ENCODE measurements at regions not wholly inside any gene's neighbourhood (a gene's known extent, or its start where the extent isn't known, plus 50 kb on each side); places are given as distances from the start of the nearest gene placed in this dataset.

GRCh38 chr18:40863801-40864200, 1091.2 kb upstream of the PIK3C3 start:
- no peak for DNase-seq

- DNase-seq: no peak
Measured at GRCh38 chr18:40860189-40860588, 1094.8 kb upstream of the PIK3C3 start.

- no peak for DNase-seq
Measured at GRCh38 chr18:40855661-40856060, 1099.4 kb upstream of the PIK3C3 start.

DNA sequence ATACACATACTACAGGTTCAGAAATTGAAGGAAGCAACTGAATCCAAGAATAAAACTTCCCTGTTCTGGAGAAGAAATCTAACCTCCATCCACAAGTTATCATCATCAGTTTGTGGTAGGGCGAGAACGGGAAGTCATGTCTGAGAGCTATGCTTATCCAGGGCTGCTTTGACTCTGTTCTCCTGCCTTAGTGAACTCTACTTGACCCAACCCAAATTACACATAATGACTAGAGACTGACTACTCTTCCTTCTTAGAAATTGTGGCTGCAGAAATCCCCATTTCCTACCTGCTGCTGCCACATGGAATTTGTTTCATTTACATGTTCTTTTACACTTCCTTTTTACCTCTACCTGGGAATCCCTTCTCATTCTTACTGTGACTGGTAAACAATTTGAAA, 1102.6 kb upstream of the PIK3C3 start:
- DNase-seq: no peak

DNA sequence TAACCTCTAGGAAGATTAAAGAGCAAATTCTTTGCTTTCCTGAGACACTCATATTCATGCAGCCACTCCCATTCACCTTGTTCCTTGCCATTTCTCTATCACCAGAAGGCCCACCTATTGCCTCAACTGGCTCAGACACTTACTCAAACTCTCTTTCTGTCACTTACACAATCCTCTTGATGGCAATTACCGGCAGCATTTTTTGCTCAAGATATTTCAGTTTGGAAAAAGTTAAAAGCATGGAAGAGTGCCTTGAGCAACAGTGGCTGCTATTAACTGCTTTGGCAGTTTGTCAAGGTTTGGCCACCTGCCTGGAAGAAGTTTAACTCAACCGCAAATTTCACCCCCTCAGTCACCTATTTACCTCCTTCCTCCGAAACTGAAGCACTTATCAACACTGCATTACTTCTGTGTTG, 1104.0 kb upstream of the PIK3C3 start:
- DNase-seq: no peak

GRCh38 chr18:40849886-40850285, 1105.1 kb upstream of the PIK3C3 start:
- no peak for DNase-seq

DNA sequence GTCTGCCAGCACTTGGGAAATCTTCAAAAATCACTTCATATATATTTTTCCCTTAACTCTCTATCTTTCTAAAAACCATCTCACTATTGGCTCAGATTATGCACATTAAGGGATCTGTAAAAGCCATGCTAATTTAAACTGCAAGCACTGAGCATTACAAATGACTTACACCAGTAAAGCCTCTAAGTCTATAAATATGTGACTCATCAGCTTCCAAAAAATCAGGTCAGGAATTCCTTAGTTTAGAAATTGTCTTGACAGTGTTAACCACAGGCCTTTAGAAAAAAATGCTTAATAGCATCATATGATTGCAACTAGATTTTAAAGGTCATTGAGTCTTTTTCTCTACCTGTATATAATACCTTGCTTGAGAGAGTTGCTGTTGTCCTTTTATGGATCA, 1113.6 kb upstream of the PIK3C3 start:
- DNase-seq: no peak

DNA sequence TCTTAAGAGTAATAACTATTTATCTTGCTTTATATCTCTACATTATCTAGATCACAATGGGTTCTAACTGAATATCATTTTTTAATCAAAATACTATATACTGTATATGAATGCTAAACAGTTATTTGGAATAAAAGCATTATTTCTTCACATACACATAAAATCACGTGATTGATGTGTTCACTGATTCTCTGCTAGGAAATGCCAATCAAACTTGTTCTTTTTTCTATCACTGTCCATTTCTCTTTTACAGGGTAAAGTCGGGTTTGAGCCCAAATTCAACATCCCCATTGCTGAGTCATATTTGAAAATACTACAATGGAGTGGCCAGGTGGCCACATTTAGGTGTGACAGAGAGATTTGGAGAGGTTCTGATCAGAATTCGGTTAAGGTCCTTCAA, 1114.0 kb upstream of the PIK3C3 start:
- DNase-seq: no peak

- DNase-seq: no peak
Measured at GRCh38 chr18:40832362-40832761, 1122.7 kb upstream of the PIK3C3 start.

GRCh38 chr18:40824291-40824690, 1130.7 kb upstream of the PIK3C3 start:
- DNase-seq: no peak

DNA sequence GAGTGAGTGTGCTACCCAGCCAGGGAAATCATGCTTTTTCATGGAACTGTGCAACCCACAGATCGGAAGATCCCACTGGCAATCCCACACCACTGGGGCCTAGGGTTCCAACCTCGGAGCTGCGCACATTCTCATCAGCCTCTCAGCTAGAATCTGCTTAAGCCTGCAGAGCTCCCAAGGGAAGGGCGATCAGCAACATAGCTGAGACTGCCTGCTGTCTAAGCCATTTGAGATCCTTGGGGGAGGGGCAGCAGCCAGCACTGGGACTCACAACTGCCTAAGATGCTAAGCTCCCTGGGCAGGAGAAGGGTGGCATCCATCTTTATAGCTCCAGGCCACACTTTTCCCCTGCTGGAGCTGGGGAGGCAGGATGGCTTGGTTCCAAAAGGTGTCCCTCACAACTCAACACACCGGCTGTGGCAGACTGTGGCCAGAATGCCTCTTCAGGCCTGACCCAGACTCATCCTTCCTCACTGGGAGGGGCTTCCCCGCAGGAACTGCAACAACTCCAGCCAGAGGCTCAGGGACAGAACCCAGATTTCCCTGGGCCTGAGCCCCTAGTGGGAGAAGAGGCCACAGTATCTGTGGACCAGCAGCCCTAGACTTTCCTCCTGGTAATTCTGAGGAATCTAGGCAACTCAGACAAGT, 1133.3 kb upstream of the PIK3C3 start:
- DNase-seq: no peak

GRCh38 chr18:40812981-40813515, 1142.0 kb upstream of the PIK3C3 start:
- no peak for DNase-seq

- DNase-seq: no peak
Measured at GRCh38 chr18:40810372-40810771, 1144.7 kb upstream of the PIK3C3 start.

- no peak for DNase-seq
Measured at GRCh38 chr18:40789286-40789685, 1165.7 kb upstream of the PIK3C3 start.

DNA sequence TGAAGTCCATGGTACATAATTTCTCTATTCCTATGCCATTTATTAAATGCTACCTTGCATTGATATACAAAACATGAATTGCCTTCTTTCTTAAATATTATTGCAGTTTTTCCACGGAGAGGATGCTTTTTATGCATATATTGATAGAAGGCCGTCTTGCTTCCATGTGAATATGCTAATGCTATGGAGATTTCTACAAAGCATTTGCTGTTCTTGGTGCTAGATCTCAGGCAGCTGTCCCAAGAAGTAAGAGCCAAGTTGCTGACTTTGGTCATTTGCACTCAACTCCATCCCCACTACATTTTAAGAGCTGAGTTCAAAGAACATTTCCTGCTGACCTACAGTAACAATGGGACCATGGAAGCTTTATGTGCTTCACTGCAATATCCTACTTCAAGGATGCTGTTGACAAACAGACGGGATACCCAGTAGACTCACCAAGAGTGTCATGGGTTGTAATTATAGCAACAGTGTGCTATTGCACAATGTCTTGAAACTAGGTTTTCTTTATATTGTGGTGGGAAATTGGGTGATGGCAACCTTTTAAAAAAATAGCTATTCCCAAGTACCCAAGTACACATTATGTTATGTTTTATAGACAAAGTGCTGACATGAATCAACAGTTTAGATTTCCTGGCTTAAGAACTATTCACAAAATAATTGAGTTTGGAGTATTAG, 1172.4 kb upstream of the PIK3C3 start:
- no peak for DNase-seq

GRCh38 chr18:40769786-40770185, 1185.2 kb upstream of the PIK3C3 start:
- no peak for DNase-seq

- DNase-seq: no peak
Measured at GRCh38 chr18:40760251-40760650, 1194.8 kb upstream of the PIK3C3 start.

GRCh38 chr18:40754477-40754876, 1200.6 kb upstream of the PIK3C3 start:
- DNase-seq: peak in 1 of 2 experiments; percentile 1

GRCh38 chr18:40752316-40752715, 1202.7 kb upstream of the PIK3C3 start:
- DNase-seq: no peak

DNA sequence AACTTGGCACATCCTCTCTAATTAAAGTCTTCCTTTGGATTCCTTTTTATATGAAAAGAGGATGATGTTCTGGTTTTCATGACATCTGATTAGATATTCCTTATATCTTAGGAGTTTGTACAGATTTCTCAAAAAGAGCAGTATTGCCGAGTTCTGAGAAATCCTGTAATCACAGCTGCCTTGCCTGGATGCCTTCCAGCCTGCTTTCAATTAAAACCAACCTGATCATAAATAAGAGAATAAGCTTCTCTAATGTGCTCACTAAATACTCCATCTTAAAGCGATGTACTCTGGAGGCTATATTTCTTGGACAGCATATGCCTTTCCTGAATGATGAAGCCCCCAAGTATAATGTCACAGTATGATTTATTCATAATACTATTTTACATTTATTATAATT, 1203.8 kb upstream of the PIK3C3 start:
- DNase-seq: no peak

- no peak for DNase-seq
Measured at GRCh38 chr18:40739029-40739428, 1216.0 kb upstream of the PIK3C3 start.

GRCh38 chr18:40738321-40738880, 1216.6 kb upstream of the PIK3C3 start:
- DNase-seq: no peak

DNA sequence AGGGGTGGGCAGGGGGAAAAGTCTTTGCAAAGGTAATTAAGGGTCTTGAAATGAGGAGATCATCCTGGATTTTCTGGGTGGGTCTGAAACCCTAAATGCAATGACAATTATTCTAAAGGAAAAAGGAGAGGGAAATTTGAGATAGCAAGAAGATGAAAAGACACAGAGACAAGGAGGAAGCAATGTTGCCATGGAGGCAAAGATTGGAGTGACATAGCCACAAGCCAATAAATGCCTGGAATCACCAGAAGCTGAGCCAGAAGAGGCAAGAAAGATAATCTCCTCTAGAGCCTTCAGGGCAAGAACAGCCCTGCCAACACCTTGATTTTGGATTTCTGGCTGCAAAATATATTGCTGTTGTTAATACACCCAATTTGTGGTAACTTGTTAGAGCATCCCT, 1246.3 kb upstream of the PIK3C3 start:
- no peak for DNase-seq

- DNase-seq: no peak
Measured at GRCh38 chr18:40707797-40708196, 1247.2 kb upstream of the PIK3C3 start.
